GM21825 (cell line): ENCODE measurements at regions not wholly inside any gene's neighbourhood (a gene's known extent, or its start where the extent isn't known, plus 50 kb on each side); places are given as distances from the start of the nearest gene placed in this dataset.
"Not testable (repeated sequence)": the region's sequence is repeated elsewhere in the genome, so short reads cannot be mapped to it uniquely, and the experiment has no call there.

ENCODE experiments used
- ATAC-seq: cut with Tn5 transposase; IDR thresholded peaks from one replicate; pipeline ENCODE4 v1.9.1; 2021; ENCODE audit warnings: mild to moderate bottlenecking, moderate library complexity; ENCODE audit not compliant: unreplicated experiment

- ATAC-seq, result no peak
Measured at GRCh38 chr3:140752499-140752898, 74.6 kb downstream of the TRIM42 start.

- ATAC-seq, result peak; percentile 55
Measured at GRCh38 chr3:140753865-140754754, 76.2 kb downstream of the TRIM42 start.

GRCh38 chr3:140754936-140755335 is 77.1 kb downstream of the TRIM42 start:
- ATAC-seq, result no peak

GRCh38 chr3:140756240-140757016 is 78.6 kb downstream of the TRIM42 start:
- peak; percentile 62 for ATAC-seq

GRCh38 chr3:140758791-140759444 is 81.1 kb downstream of the TRIM42 start:
- ATAC-seq, result no peak

- ATAC-seq, result no peak
Measured at GRCh38 chr3:140760324-140761075, 82.6 kb downstream of the TRIM42 start.

GRCh38 chr3:140761076-140761639 is 83.3 kb downstream of the TRIM42 start:
- no peak for ATAC-seq

- ATAC-seq, result no peak
Measured at GRCh38 chr3:140762746-140763145, 84.9 kb downstream of the TRIM42 start.

GRCh38 chr3:140763532-140763931 is 85.7 kb downstream of the TRIM42 start:
- ATAC-seq, result no peak

GRCh38 chr3:140765246-140765645 is 87.4 kb downstream of the TRIM42 start:
- ATAC-seq, result no peak

GRCh38 chr3:140766465-140766864 is 88.6 kb downstream of the TRIM42 start:
- ATAC-seq, result no peak

- no peak for ATAC-seq
Measured at GRCh38 chr3:140767566-140767965, 89.7 kb downstream of the TRIM42 start.

- ATAC-seq, result no peak
Measured at GRCh38 chr3:140768941-140769340, 91.1 kb downstream of the TRIM42 start.

GRCh38 chr3:140769951-140770350 is 92.1 kb downstream of the TRIM42 start:
- no peak for ATAC-seq

- no peak for ATAC-seq
Measured at GRCh38 chr3:140770977-140771667, 93.3 kb downstream of the TRIM42 start.

GRCh38 chr3:140777631-140778233 is 99.9 kb downstream of the TRIM42 start:
- ATAC-seq, result no peak

GRCh38 chr3:140791368-140791767 is 113.5 kb downstream of the TRIM42 start:
- no peak for ATAC-seq

GRCh38 chr3:140794507-140794906 is 116.6 kb downstream of the TRIM42 start:
- ATAC-seq, result no peak

GRCh38 chr3:140802898-140803297 is 125.0 kb downstream of the TRIM42 start:
- not testable (repeated sequence) for ATAC-seq
